SW480 (cell line): ENCODE measurements at regions not wholly inside any gene's neighbourhood (a gene's known extent, or its start where the extent isn't known, plus 50 kb on each side); places are given as distances from the start of the nearest gene placed in this dataset.

Source experiments
- DNase-seq: peaks from one replicate; pipeline ENCODE4 v3.0.0-alpha.2; 2016; ENCODE audit warnings: low spot score

DNA sequence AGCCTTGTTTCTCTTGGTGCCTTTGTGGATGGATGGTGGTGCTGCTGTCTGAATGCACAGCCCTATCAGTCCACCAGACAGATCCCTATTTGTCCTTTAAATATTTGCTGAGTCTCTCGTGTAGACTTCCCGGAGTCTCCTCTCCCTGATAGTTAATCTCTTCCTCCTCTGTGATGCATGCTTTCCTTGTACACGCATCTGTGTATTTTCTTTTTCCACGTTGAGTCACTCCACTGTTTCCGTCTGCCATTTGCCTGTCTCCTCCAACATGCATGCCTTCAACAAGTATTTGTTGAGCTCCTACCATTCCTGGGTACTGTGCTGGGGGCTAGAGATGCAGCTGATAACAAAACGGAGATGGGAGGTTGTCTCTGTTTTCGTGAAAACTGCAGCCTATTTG is 282.6 kb downstream of the HAPSTR1 start:
- no peak for DNase-seq

DNA sequence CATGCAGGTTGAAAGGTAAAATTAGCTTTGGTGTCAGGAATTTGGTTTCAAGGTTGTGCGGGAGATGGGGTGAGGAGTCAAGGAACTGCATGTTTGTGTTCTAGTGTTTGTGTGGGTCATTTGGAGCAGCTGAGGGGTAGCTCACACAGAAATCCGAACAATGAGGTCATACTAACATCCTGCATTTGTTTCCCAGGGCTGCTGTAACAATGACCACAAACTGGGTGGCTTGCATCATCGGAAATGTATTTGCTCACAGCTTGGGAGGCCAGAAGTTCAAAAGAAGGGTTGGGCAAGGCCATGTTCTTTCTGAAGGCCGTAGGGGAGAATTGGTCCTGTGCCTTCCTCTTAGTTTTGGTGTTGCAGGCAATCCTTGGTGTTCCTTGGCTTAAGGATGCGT is 287.4 kb downstream of the HAPSTR1 start:
- peak; percentile 58 for DNase-seq

DNA sequence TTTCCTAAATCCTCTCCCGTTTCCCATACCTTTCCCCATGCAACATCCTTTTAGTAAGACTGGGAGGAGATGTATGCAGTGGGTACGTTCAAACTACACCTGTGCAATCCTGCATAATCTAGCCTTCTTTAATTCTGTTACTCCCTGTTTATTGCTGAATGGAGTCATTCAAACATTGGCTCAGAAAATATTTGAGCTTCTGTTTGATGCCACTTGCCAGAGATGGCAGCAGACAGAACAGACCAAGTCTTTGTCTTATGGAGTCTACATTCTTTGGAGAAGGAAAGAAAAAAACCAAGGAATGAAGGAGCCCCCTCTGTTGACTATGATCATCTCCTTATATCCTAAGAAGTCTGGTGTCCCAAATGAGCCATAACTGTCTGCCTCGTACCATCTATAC is 288.8 kb downstream of the HAPSTR1 start:
- DNase-seq, result no peak

DNA sequence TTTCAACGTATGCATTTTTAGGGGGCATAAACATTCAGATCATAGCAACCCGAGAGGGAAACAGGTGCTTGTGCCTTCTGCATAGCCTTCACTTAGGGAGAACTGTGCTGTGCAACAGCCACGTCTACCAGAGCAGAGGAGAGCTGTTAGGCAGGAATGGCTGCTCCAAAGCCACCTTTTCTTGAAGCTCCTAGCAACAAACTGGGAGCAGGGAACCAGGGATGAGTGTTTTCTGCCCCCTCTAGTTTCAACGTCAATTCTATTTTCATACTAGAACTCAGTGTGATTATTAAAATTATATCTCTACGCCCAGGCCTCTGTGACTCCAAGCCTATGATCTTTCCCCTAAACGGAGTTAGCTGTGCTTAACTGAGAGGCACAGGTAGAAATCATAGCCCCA is 290.0 kb downstream of the HAPSTR1 start:
- no peak for DNase-seq

DNA sequence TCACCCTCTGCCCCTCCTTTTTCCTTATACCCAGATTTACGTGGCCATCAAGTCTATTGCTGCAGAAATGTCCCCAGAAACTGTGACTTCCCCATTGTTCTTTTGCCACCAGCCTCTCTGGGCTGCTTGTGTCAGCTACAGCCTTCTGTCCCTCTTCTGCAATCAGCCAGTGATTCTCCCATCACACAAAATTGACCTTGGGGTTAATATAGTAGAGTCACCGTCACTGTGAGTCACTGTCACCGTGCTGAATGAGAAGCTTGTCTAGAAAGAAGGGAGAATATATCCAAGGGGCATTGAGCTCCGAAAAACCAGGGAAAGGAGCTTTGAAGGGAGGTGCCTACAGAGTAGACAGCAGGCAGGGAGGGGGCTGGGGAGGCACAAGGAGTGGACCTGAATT is 290.5 kb downstream of the HAPSTR1 start:
- no peak for DNase-seq

DNA sequence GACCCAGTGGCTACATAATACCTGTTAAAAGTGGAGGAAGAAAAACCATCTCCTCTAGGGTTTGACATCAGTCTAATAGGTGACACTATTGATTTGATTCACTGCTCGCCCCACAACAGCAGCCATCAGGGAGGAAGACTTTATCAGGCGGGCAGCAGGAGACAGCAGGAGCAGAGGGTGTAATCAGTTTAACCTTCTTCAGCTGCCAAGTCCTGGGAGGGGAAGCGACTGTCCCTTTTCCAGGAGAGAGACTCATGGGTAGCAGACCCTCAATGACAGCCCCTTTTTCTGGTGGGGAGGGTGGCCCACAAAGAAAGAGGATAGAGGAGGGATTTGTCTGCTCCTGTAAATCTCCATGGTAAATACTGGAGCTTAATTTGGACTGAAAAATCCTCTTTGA is 291.8 kb downstream of the HAPSTR1 start:
- DNase-seq, result no peak

DNA sequence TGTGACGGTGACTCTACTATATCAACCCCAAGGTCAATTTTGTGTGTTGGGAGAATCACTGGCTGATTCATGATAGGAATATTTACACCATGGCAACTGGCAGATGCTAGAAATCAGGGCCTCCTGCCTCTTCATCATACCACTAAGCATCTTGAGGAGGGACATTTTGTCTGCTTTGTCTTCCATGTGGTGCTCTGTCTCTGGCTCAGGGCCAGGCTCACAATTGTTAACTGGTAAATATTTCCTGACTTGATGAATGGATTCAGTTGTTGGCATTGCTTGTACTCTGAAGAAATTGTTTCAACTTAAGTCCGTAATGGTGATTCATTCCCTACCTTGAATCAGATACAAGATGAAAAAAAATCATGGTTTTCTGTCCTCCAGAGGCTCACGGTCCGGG is 292.7 kb downstream of the HAPSTR1 start:
- DNase-seq, result no peak

DNA sequence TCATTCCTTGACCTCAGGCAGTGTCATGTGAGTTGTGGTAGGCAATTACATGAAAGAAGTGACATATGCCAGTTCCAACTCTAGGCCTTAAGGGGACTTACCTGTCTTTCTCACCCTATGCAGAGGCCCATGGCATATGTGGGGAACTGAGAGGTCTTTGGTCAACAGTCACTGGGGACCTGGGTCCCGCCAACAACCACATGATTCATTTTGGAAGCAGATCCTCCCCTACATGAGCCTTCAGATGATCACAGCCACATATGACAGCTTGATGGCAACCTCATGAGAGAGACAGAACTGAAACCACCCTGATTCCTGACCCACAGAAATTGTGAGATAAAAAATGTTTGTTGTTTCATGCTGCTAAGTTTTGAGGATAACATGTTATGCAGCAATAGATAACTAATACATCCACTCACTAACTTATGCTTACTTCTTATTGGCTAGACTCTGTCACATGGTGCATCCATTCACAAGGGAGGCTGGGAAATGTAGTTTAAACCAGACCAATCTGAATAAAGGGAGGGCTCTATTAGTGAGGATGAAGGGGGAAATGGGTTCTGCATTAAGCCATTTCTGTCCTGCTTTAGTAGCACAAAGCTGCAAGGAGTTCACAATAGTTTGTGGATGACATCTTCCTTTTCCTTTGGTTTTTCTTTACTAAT is 298.2 kb downstream of the HAPSTR1 start:
- DNase-seq, result no peak

DNA sequence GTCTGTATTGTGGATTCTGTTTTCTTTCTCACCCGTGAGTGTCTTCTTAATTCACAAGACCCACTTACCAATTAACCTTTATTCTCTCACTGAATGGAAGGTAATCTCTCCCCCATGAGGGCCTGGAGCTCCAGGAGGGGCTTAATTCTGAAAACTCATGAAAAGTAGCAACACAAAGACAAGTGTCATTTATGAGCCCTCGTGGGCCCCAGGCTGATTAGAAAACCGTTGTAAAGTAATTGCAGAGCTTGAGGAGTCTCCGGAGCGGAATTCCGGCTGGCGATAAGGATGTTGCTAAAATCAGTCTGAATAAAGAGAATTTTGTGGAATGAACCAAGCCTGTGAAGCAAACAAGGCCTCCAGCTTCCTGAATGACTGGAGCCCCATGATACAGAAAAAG is 301.5 kb downstream of the HAPSTR1 start:
- DNase-seq, result no peak

DNA sequence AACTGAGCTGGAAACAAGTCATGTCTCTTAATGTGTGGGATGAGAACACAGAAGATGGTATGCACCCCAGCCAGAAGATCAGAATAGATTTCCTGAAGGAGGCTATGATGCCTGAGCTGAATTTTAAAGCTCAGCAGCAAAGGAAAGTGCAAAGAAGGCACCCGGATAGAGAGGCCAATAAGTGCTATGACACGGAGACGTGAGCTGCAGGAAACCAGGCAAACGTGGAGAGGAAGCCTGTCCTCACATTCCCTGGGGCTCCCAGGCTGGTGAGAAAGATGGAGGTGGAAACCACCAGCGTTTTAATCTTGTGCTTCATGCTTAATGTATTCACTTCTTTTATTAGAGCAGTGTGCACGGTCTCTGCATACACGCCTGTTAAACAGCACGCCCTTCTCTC is 302.1 kb downstream of the HAPSTR1 start:
- DNase-seq, result no peak

DNA sequence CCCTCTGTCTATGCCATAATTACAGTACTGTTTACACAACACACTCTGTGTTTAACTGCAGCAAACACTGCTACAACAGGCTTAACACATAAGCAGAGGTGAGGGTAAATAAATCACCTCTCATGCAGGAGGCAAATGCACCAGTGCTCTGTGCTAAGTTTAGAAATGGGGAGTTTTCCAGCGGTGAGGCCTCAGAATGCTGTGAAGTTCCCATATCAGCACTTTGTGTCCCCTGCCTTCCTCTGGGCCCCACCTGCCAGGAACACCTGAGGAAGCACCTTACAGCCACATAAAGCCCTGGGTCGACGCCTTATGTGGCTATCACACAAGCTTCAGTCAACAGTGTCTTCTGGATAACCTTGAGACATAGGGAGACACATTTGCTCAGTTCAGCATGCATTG is 304.5 kb downstream of the HAPSTR1 start:
- no peak for DNase-seq

DNA sequence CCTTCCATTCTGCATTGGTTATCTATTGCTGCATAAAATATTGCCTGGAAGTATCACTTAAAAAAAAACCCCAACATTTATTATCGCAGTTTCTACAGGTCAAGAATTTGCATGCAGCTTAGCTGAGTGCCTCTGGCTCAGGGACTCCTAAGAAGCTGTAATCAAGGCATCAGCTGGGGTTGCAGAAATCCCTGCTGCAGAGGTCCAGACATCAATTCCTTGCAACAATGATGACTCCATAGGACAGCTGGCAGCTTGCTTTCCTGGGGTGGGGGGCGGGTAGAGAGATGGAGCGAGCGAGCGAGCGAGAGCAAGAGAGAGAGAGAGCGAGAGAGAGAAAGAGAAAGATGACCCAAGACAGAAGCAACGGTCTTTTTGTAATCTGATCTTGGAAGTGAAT is 308.1 kb downstream of the HAPSTR1 start:
- DNase-seq, result no peak

DNA sequence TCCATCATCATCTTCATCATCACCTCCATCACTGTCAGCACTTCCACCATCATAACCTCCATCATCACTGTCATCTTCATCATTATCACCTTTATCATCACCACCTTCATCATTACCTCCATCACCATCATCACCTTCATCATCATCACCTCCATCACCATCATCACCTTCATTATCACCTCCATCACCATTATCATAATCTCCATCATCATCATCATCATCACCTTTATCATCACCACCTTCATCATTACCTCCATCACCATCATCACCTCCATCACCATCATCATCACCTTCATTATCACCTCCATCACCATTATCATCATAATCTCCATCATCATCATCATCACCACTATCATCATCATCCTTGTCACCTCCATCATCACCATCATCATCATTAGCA is 309.7 kb downstream of the HAPSTR1 start:
- DNase-seq, result no peak

DNA sequence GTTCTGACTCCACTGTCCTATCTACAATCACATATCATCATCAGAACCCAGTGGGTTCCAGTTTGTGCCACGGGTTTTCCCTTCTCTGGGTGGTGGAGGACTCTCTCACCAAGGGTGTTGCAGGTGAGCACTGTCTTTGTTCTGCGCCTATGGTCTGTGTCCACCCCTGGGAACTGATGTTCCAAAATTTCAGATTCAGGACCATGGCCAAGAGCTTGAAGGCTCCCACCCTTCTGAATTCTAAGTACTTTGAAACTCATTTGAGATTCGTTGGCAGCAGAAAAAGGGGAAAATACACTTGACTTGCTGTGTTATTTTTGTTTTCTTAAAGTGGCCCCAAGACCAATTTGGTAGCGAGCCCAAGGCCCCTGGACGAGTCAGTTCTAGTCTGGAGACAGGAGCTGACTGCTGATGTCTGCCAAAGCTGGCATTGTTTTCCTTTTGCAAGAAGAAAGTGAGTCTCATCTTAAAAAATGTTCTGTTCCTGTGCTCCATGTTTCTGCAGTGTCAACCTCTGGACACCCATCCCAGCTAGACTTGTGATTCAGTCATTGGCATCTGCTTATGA is 310.9 kb downstream of the HAPSTR1 start:
- DNase-seq, result no peak

DNA sequence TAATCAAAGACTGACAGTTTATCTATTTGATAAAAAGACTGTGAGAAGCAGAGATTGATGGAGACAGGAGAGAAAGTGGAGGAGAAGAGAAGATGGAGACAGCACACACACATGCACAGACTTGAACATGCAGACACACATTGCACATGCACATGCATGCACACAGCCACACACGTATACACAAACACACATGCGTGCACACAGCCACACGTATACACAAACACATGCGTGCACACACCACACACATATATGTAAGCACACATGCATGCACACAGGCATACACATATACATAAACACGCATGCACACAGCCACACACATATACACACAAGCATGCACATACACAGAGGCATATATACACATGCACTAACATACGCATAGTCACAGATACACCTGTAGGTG is 313.4 kb downstream of the HAPSTR1 start:
- DNase-seq, result no peak

DNA sequence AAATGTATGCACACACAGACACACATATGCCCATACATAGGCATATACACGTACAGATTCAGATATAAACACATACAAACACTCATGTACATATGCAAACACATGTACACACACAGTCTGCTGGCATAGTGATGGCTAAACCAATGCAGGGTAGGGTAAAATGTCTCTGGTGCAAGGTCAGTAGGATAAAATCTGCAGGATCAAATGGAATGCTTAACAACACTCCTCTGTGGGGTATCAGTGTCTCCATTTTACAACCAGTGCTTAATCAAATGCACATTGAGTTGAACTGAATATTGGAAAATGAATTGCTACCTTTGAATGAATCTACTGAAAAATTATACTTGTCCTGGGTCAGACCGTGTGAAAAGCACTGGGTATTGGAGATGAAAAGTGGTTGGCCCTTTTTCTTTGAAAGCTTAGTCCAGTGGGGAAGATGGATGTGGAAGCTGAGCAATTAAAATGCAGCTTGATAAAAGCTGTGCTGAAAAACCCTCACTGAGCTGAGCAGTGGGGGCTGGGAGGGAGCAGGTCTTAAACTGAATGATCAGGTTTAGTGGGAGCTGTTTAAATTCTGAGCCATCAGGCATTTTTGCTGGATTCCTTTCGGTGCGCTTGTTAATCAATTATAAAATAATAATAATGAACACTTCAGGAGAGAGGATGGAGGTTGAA is 314.7 kb downstream of the HAPSTR1 start:
- no peak for DNase-seq

DNA sequence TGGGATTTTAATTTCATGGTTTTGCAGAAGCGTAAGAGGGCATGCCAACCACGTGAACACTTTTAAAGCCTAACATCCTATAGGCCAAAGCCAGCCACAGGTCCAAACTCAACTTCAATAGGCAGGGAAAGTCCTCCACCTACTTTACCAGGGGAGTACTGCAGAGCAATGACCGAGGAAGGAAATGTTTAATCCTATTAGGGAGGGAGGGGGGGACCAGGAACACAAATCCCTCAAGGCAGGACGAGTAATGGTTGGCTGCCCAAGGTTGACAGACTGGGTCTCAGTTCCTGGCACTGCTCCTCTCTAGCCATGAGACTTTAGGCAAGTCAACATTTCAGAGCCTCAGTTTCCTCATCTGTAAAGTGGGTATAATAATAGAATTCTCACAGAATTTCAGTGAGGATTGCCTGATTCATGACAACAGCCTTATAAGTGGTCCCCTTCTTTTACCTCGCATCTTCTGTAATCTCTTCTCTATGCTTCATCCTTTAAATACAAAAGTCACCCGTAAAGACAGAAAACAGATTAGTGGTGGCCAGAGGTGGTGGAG is 315.8 kb downstream of the HAPSTR1 start:
- DNase-seq, result no peak

DNA sequence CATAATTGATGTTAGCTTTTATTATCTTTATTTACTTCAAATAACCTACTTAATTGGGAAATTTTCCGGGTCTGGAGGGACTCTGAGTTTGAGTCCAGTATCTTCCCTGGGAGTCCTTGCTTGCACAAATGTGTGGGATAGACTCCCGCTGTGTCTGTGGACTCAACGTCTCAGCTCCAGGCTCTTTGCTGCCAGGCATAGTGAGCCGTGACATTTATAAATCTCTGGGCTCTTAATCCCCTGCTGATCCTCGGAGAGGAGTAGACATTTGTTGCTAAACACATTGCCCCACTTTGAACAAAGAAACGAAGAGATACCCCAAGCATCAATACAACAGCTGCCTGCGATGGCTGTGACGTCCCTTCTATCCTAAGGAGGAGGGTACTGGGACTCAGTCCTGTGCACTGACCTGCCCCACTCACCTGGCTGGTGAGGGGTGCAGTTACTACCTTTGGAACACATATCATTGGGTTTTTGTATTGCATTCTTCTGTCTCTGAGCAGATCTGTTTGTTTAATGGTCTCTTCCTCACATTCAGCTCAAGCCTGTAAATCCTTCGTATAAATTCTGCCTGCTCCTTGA is 316.9 kb downstream of the HAPSTR1 start:
- no peak for DNase-seq

DNA sequence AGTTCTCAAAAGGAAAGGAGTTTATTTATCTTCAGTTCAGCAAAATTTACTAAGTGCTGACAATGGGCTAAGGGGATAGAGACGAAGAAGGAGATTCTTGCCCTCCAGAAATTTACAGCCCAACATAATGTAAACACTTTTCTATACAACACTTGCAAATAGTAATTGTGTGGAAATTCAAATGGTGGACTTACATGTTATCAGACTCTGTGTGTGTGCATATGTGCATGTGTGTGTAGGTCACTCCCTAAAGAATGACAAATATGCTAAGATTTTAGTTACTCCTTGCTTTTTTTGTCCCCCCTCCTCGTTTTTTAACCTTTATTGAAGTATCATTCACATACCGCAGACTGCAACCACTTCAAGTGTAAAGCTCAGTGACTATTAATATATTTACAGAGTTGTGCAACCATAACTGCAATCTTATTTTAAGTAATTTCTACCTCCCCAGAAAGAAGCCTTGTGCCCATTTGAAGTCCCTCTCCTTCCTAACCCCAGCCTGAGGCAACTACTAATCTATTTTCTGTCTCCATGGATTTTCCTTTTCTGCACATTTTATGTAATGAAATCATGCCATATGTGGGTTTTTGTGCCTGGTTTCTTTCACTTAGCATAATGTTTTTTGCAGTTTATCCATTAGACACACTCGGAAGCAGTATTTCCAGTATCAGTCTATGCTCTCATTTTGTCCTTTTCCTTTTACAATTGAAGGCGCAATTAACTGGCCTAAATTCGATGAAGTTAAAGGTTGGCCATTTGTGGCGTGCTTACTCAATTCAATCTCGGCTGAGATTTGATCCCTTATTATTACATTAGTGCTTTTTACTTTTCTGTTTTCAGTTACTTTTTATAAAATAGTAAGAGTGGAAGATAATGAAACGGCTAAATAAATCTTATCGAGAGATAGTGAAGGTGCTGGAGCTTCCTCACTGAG is 318.4 kb downstream of the HAPSTR1 start:
- no peak for DNase-seq

DNA sequence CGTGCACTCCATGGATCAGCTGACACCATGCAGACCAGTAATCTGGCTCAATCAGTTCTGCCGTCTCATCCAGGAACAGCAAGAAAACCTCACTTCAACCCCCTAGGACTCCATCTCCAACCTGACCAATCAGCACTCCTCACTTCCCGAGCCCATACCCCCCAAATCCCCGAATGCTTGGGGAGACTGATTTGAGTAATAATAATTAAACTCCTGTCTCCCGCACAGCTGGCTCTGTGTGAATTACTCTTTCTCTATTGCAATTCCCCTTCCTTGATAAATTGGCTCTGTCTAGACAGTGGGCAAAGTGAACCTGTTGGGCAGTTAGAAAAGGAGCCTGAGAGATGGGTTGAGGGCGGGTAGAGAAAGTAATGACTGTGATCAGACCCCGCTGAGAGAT is 320.0 kb downstream of the HAPSTR1 start:
- no peak for DNase-seq

DNA sequence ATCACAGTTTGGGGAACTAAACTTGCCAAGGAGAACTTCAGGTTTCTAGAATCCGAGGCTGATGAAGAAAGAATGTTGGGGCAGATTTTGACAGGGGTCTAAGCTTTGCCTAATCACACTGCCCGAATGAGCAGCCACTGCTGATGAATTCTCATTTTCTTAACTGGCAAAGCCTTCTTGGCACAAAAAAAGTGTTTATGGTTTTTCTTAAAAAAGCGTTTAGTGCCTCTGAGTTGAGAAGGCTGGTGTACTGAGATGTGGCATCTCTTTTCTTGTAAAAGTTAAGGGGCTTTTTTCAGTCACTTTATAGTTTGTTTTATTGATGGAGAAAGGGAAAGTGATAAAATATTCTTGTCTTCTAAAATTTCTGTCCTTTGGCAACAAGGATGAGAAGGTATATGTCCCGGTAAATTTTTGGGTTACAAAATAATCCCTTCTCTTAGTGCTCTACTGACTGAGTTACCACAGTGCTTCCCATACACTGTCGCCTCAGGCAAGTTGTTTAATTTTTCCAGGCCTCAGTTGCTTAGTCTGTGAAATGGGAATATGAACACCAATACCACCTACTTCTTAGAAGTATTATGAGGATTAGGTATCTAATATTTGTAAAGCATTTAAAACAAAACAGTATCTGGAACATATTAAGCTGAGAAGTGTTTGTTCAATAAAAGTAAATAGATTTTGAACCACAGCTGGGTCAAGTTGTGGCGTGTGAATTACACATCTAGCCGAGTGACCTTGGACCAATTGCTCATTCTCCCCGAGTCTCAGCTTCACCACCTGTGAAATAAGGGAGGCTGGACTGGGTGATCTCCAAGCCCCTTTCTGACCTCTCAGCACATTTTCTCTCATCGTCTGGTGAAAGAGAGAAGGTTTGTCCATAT is 320.8 kb downstream of the HAPSTR1 start:
- DNase-seq, result no peak
